Peyer's patch (tissue), 4 donors: ENCODE measurements at regions not wholly inside any gene's neighbourhood (a gene's known extent, or its start where the extent isn't known, plus 50 kb on each side); places are given as distances from the start of the nearest gene placed in this dataset.

Experiments used
- DNase-seq, 3 donors: peaks; one replicate each; pipeline ENCODE4 v3.0.0-alpha.2; 2017 to 2019
- H3K27ac ChIP-seq, 4 donors: fragments of 200-600 bp; sonication (generic); one replicate each; pipeline ENCODE4 v1.5.1; 2016 to 2019
- H3K27me3 ChIP-seq, 2 donors: fragments of 200-600 bp; sonication (generic); one replicate each; pipeline ENCODE4 v1.5.1; 2019
- H3K36me3 ChIP-seq, 3 donors: fragments of 200-600 bp; sonication (generic); one replicate each; pipeline ENCODE4 v1.5.1; 2016 to 2019
- H3K4me1 ChIP-seq, 4 donors: fragments of 200-600 bp; sonication (generic); one replicate each; pipeline ENCODE4 v1.5.1; 2016 to 2019
- H3K4me3 ChIP-seq, 4 donors: fragments of 200-600 bp; sonication (generic); 1 replicate in 3 of 4; 2 replicates in 1 of 4; pipeline ENCODE4 v1.5.1; 2016 to 2019; ENCODE audit warnings: mild to moderate bottlenecking in 1 of 4
- H3K9me3 ChIP-seq, 4 donors: fragments of 200-600 bp; sonication (generic); one replicate each; pipeline ENCODE4 v1.5.1; 2016 to 2019; ENCODE audit warnings: mild to moderate bottlenecking in 1 of 4
- CTCF ChIP-seq, 6 experiments: fragments of 450-650 bp in 4 of 6; fragments of 200-600 bp in 2 of 6; sonication (generic) in 1 of 6; IDR thresholded peaks; one replicate each; pipeline ENCODE4 v1.5.1; 2017 to 2019; ENCODE audit warnings: antibody characterized with exemption in 6 of 6, mild to moderate bottlenecking in 3 of 6, moderate library complexity in 1 of 6
- POLR2A ChIP-seq, 2 donors: fragments of 450-650 bp; IDR thresholded peaks; one replicate each; pipeline ENCODE4 v1.5.1; 2017; ENCODE audit warnings: antibody characterized with exemption in 2 of 2, mild to moderate bottlenecking in 2 of 2, moderate library complexity in 2 of 2

- DNase-seq: no peak
- Histone ChIP-seq H3K36me3 (no peaks in the 10 kb centered on the region), H3K9me3 (no peaks in the 10 kb centered on the region), H3K4me1 (no peaks in the 10 kb centered on the region), H3K27me3 (no peaks in the 10 kb centered on the region), H3K4me3 (no peak overlapping the region), H3K27ac (no peak overlapping the region)
- TF ChIP-seq POLR2A (IDR thresholded peaks at IDR 0.05) (no peak), CTCF (IDR thresholded peaks at IDR 0.05) (no peak)
Measured at GRCh38 chr2:41854227-41854626, 193.6 kb upstream of the PKDCC start.

- TF ChIP-seq POLR2A (IDR thresholded peaks at IDR 0.05) (no peak), CTCF (IDR thresholded peaks at IDR 0.05) (no peak)
- H3K27ac ChIP-seq: no peak overlapping the region
- H3K9me3 ChIP-seq: no peaks in the 10 kb centered on the region
- H3K4me3 ChIP-seq: no peak overlapping the region
- H3K4me1 ChIP-seq: no peaks in the 10 kb centered on the region
- no peaks in the 10 kb centered on the region for H3K36me3 ChIP-seq
- H3K27me3 ChIP-seq: no peaks in the 10 kb centered on the region
- no peak for DNase-seq
Measured at GRCh38 chr2:41856946-41857345, 190.9 kb upstream of the PKDCC start.

- H3K36me3 ChIP-seq: no peaks in the 10 kb centered on the region
- peak overlapping the region in 2 of 4 donors; percentile 71 to 86 for H3K27ac ChIP-seq
- DNase-seq: peak in 2 of 3 donors; percentile 58 to 78
- TF ChIP-seq CTCF (IDR thresholded peaks at IDR 0.05) (no peak), POLR2A (IDR thresholded peaks at IDR 0.05) (no peak)
- no peaks in the 10 kb centered on the region for H3K4me1 ChIP-seq
- no peaks in the 10 kb centered on the region for H3K9me3 ChIP-seq
- H3K4me3 ChIP-seq: no peak overlapping the region
- no peaks in the 10 kb centered on the region for H3K27me3 ChIP-seq
Measured at GRCh38 chr2:41859615-41860514, 188.0 kb upstream of the PKDCC start.

GRCh38 chr2:41863062-41863461, 184.8 kb upstream of the PKDCC start:
- no peak overlapping the region for H3K4me3 ChIP-seq
- no peaks in the 10 kb centered on the region for H3K36me3 ChIP-seq
- DNase-seq: no peak

GRCh38 chr2:41865263-41865662, 182.6 kb upstream of the PKDCC start:
- no peak overlapping the region for H3K4me3 ChIP-seq
- H3K9me3 ChIP-seq: no peaks in the 10 kb centered on the region
- no peaks in the 10 kb centered on the region for H3K36me3 ChIP-seq
- H3K27ac ChIP-seq: no peak overlapping the region
- no peak for TF ChIP-seq CTCF (IDR thresholded peaks at IDR 0.05)
- H3K4me1 ChIP-seq: peaks cover 0 to 6% (median 0%) of the 10 kb centered on the region in 4 donors
- no peaks in the 10 kb centered on the region for H3K27me3 ChIP-seq
- DNase-seq: no peak

More at GRCh38 chr2:41863062-41863461, 184.8 kb upstream of the PKDCC start:
- Histone ChIP-seq H3K9me3 (no peaks in the 10 kb centered on the region), H3K4me1 (no peaks in the 10 kb centered on the region), H3K27me3 (no peaks in the 10 kb centered on the region), H3K27ac (no peak overlapping the region)
- TF ChIP-seq POLR2A (IDR thresholded peaks at IDR 0.05) (no peak), CTCF (IDR thresholded peaks at IDR 0.05) (no peak)
